Glutamatergic neuron (in vitro differentiated cells): ENCODE measurements at regions not wholly inside any gene's neighbourhood (a gene's known extent, or its start where the extent isn't known, plus 50 kb on each side); places are given as distances from the start of the nearest gene placed in this dataset.

Source experiments
- DNase-seq: peaks from one replicate; pipeline ENCODE4 v3.0.0; 2022
- H3K27ac Mint-ChIP-seq: one replicate; pipeline ENCODE4 v1.8.0; 2020; ENCODE audit warnings: mild to moderate bottlenecking, mixed read lengths, inconsistent platforms; ENCODE audit not compliant: unreplicated experiment
- H3K27me3 Mint-ChIP-seq: one replicate; pipeline ENCODE4 v1.8.0; 2020; ENCODE audit warnings: mild to moderate bottlenecking, moderate library complexity, mixed read lengths, inconsistent platforms; ENCODE audit not compliant: unreplicated experiment
- H3K36me3 Mint-ChIP-seq: one replicate; pipeline ENCODE4 v1.8.0; 2020; ENCODE audit warnings: mild to moderate bottlenecking, mixed read lengths, inconsistent platforms; ENCODE audit not compliant: unreplicated experiment
- H3K4me1 Mint-ChIP-seq: one replicate; pipeline ENCODE4 v1.8.0; 2020; ENCODE audit warnings: mild to moderate bottlenecking, low read depth, mixed read lengths, inconsistent platforms; ENCODE audit not compliant: unreplicated experiment
- H3K4me3 Mint-ChIP-seq: one replicate; pipeline ENCODE4 v1.8.0; 2020; ENCODE audit warnings: mild to moderate bottlenecking, mixed read lengths, inconsistent platforms; ENCODE audit not compliant: unreplicated experiment
- H3K9me3 Mint-ChIP-seq: one replicate; pipeline ENCODE4 v1.8.0; 2020; ENCODE audit warnings: mild to moderate bottlenecking, moderate library complexity, mixed read lengths, inconsistent platforms; ENCODE audit not compliant: unreplicated experiment
- TF ChIP-seq, protein P1 (sequence below): fragments of 200-600 bp; sonication (generic); IDR thresholded peaks from one replicate; pipeline ENCODE4 v1.5.0; 2021; ENCODE audit not compliant: partially characterized antibody, unreplicated experiment

GRCh38 chr1:5684791-5685190 is 307.4 kb downstream of the NPHP4 start:
- no peaks in the 10 kb centered on the region for H3K4me1 Mint-ChIP-seq
- no peak overlapping the region for H3K27ac Mint-ChIP-seq
- H3K36me3 Mint-ChIP-seq = peaks cover 5% of the 10 kb centered on the region
- no peak overlapping the region for H3K4me3 Mint-ChIP-seq
- TF ChIP-seq, protein P1, sequence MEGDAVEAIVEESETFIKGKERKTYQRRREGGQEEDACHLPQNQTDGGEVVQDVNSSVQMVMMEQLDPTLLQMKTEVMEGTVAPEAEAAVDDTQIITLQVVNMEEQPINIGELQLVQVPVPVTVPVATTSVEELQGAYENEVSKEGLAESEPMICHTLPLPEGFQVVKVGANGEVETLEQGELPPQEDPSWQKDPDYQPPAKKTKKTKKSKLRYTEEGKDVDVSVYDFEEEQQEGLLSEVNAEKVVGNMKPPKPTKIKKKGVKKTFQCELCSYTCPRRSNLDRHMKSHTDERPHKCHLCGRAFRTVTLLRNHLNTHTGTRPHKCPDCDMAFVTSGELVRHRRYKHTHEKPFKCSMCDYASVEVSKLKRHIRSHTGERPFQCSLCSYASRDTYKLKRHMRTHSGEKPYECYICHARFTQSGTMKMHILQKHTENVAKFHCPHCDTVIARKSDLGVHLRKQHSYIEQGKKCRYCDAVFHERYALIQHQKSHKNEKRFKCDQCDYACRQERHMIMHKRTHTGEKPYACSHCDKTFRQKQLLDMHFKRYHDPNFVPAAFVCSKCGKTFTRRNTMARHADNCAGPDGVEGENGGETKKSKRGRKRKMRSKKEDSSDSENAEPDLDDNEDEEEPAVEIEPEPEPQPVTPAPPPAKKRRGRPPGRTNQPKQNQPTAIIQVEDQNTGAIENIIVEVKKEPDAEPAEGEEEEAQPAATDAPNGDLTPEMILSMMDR = no peak
- no peak for DNase-seq
- H3K9me3 Mint-ChIP-seq = peaks cover 9% of the 10 kb centered on the region
- peaks cover 3% of the 10 kb centered on the region for H3K27me3 Mint-ChIP-seq

- Mint-ChIP-seq H3K27me3 (peaks cover 1% of the 10 kb centered on the region), H3K9me3 (peaks cover 7% of the 10 kb centered on the region), H3K36me3 (peaks cover 5% of the 10 kb centered on the region), H3K4me1 (no peaks in the 10 kb centered on the region), H3K4me3 (no peak overlapping the region), H3K27ac (no peak overlapping the region)
- DNase-seq = no peak
- TF ChIP-seq, protein P1 = no peak
Measured at GRCh38 chr1:5683446-5683845, 308.8 kb downstream of the NPHP4 start.

DNA sequence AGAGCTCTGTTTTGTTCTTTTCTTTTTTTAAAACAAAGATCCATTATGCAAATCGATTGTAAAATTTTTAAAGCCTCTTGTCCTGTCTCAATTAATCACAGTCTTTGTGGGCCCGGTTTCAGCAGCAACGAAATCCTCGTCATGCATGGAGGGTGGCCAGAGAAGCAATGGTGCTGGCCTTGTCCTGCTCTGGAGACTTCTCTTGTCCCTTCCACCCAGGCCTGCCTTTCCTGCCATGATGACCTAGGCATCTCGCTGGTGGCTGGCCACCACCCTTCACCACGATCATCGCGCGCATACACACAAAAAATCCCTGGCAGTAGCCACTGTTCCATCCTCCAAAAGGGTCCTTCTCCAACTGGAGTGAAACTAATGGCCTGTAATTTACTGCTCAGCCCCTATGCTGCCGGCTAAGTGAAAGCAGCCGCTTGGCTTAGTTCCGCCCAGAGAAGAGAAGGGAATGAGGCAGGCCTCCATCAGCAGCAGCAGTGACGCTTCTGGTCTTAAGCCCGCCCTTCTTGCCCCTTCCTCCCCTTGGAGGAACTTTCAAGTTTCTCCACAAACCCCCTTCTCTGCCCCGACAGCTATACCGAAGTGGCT is 309.5 kb downstream of the NPHP4 start:
- Mint-ChIP-seq H3K27me3 (peaks cover 1% of the 10 kb centered on the region), H3K27ac (no peak overlapping the region), H3K4me3 (no peak overlapping the region), H3K9me3 (peaks cover 7% of the 10 kb centered on the region), H3K36me3 (peaks cover 5% of the 10 kb centered on the region), H3K4me1 (no peaks in the 10 kb centered on the region)
- TF ChIP-seq, protein P1 = no peak
- no peak for DNase-seq

- H3K4me3 Mint-ChIP-seq = no peak overlapping the region
- TF ChIP-seq, protein P1 = no peak
- H3K27me3 Mint-ChIP-seq = peaks cover 1% of the 10 kb centered on the region
- no peaks in the 10 kb centered on the region for H3K36me3 Mint-ChIP-seq
- DNase-seq = no peak
- H3K27ac Mint-ChIP-seq = no peak overlapping the region
- peaks cover 4% of the 10 kb centered on the region for H3K9me3 Mint-ChIP-seq
- H3K4me1 Mint-ChIP-seq = no peaks in the 10 kb centered on the region
Measured at GRCh38 chr1:5681654-5682053, 310.6 kb downstream of the NPHP4 start.

DNA sequence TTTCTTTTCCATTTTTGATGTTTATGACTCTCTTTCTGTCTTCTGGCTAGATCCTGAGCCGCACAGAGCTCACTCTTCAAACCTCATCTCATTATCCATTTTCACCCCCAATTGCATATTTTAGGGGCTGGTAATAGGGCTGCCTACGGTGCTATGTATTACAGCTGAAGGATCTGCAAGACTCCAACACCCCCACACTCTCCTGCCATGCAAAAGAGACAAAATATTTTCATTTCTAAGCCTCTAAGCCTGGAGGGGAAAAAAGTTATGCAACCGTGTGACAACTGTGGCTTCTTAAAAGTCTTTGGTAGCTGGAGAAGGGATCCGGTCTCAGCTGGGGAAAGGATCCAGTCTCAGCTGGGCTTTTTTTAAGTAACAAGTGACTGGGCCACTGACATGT is 311.6 kb downstream of the NPHP4 start:
- Mint-ChIP-seq H3K36me3 (no peaks in the 10 kb centered on the region), H3K4me1 (no peaks in the 10 kb centered on the region), H3K27ac (no peak overlapping the region), H3K9me3 (peaks cover 4% of the 10 kb centered on the region), H3K27me3 (peaks cover 1% of the 10 kb centered on the region), H3K4me3 (no peak overlapping the region)
- no peak for DNase-seq
- TF ChIP-seq, protein P1 = no peak
